ENCODE measurements at regions not wholly inside any gene's neighbourhood (a gene's known extent, or its start where the extent isn't known, plus 50 kb on each side); places are given as distances from the start of the nearest gene placed in this dataset.
A peak's percentile ranks its signal among the peaks of the same experiment; 100 is the strongest.

GRCh38 chr3:150306906-150307305, 101.2 kb upstream of the TSC22D2 start:
- no peak overlapping the region for H2AFZ ChIP-seq
- 88% methylated on average over 5 of the region's 5 CpGs for WGBS (ENCODE audit: low lambda C conversion rate, missing lambda C conversion rate)
- H3K4me2 ChIP-seq, result no peak overlapping the region
- H3K27ac ChIP-seq, result no peak overlapping the region
- no peaks in the 10 kb centered on the region for H3K9me2 ChIP-seq (replicated peaks; ENCODE audit: insufficient read depth)
- no peaks in the 10 kb centered on the region for H3K27me3 ChIP-seq
- no peak for TF ChIP-seq EZH2phosphoT487 (IDR thresholded peaks at IDR 0.05; ENCODE audit: low read depth, severe bottlenecking, unreplicated experiment)
- no peak for TF ChIP-seq CTCF (IDR thresholded peaks at IDR 0.05; ENCODE audit: poor library complexity)
- TF ChIP-seq EZH2 (IDR thresholded peaks at IDR 0.05; ENCODE audit: borderline replicate concordance), result no peak
- H3K4me3 ChIP-seq, result no peak overlapping the region
- no peaks in the 10 kb centered on the region for H3K79me2 ChIP-seq
- H3K9me3 ChIP-seq (ENCODE audit: low read depth), result no peaks in the 10 kb centered on the region
- H4K20me1 ChIP-seq (ENCODE audit: insufficient read depth, poor library complexity, severe bottlenecking), result no peaks in the 10 kb centered on the region
- no peak for DNase-seq (ENCODE audit: low spot score)
- H3K4me1 ChIP-seq (ENCODE audit: insufficient read depth), result peaks cover 3% of the 10 kb centered on the region
- H3K36me3 ChIP-seq (replicated peaks; ENCODE audit: insufficient read depth, low read depth), result no peaks in the 10 kb centered on the region

- Histone ChIP-seq H2AFZ (no peak overlapping the region), H3K36me3 (replicated peaks; ENCODE audit: insufficient read depth, low read depth) (no peaks in the 10 kb centered on the region), H3K4me1 (ENCODE audit: insufficient read depth) (peaks cover 3% of the 10 kb centered on the region), H3K27ac (no peak overlapping the region), H4K20me1 (ENCODE audit: insufficient read depth, poor library complexity, severe bottlenecking) (no peaks in the 10 kb centered on the region), H3K9me3 (ENCODE audit: low read depth) (no peaks in the 10 kb centered on the region), H3K79me2 (no peaks in the 10 kb centered on the region), H3K4me2 (no peak overlapping the region), H3K27me3 (no peaks in the 10 kb centered on the region), H3K4me3 (no peak overlapping the region), H3K9me2 (replicated peaks; ENCODE audit: insufficient read depth) (no peaks in the 10 kb centered on the region)
- no peak for DNase-seq (ENCODE audit: low spot score)
- TF ChIP-seq EZH2 (IDR thresholded peaks at IDR 0.05; ENCODE audit: borderline replicate concordance) (no peak), CTCF (IDR thresholded peaks at IDR 0.05; ENCODE audit: poor library complexity) (no peak)
- 83% methylated on average over 3 of the region's 3 CpGs for WGBS (ENCODE audit: low lambda C conversion rate, missing lambda C conversion rate)
These were observed 102.0 kb upstream of the TSC22D2 start for GRCh38 chr3:150306083-150306482.

- 78% methylated on average over 3 of the region's 3 CpGs for WGBS (ENCODE audit: low lambda C conversion rate, missing lambda C conversion rate)
- Histone ChIP-seq H3K36me3 (replicated peaks; ENCODE audit: insufficient read depth, low read depth) (no peaks in the 10 kb centered on the region), H3K4me3 (no peak overlapping the region), H3K27ac (no peak overlapping the region), H4K20me1 (ENCODE audit: insufficient read depth, poor library complexity, severe bottlenecking) (no peaks in the 10 kb centered on the region), H3K4me1 (ENCODE audit: insufficient read depth) (peaks cover 3% of the 10 kb centered on the region), H3K4me2 (no peak overlapping the region), H3K27me3 (no peaks in the 10 kb centered on the region), H3K9me3 (ENCODE audit: low read depth) (no peaks in the 10 kb centered on the region), H3K9me2 (replicated peaks; ENCODE audit: insufficient read depth) (no peaks in the 10 kb centered on the region), H3K79me2 (no peaks in the 10 kb centered on the region), H2AFZ (no peak overlapping the region)
- no peak for DNase-seq (ENCODE audit: low spot score)
- TF ChIP-seq CTCF (IDR thresholded peaks at IDR 0.05; ENCODE audit: poor library complexity) (peak; percentile 20), EZH2phosphoT487 (IDR thresholded peaks at IDR 0.05; ENCODE audit: low read depth, severe bottlenecking, unreplicated experiment) (no peak)
These were observed 104.3 kb upstream of the TSC22D2 start for GRCh38 chr3:150303768-150304167.

GRCh38 chr3:150302246-150302645, 105.9 kb upstream of the TSC22D2 start:
- no peaks in the 10 kb centered on the region for H3K4me1 ChIP-seq (ENCODE audit: insufficient read depth)
- TF ChIP-seq EZH2 (IDR thresholded peaks at IDR 0.05; ENCODE audit: borderline replicate concordance) (no peak), EZH2phosphoT487 (IDR thresholded peaks at IDR 0.05; ENCODE audit: low read depth, severe bottlenecking, unreplicated experiment) (no peak), CTCF (IDR thresholded peaks at IDR 0.05; ENCODE audit: poor library complexity) (no peak)
- no peaks in the 10 kb centered on the region for H3K9me2 ChIP-seq (replicated peaks; ENCODE audit: insufficient read depth)
- no peak overlapping the region for H3K4me2 ChIP-seq
- no peaks in the 10 kb centered on the region for H3K79me2 ChIP-seq
- H3K4me3 ChIP-seq, result no peak overlapping the region
- no peak overlapping the region for H3K27ac ChIP-seq
- H3K27me3 ChIP-seq, result no peaks in the 10 kb centered on the region
- no peak overlapping the region for H2AFZ ChIP-seq
- H3K36me3 ChIP-seq (replicated peaks; ENCODE audit: insufficient read depth, low read depth), result no peaks in the 10 kb centered on the region
- no peaks in the 10 kb centered on the region for H4K20me1 ChIP-seq (ENCODE audit: insufficient read depth, poor library complexity, severe bottlenecking)
- DNase-seq (ENCODE audit: low spot score), result no peak
- no peaks in the 10 kb centered on the region for H3K9me3 ChIP-seq (ENCODE audit: low read depth)

All from hepatocyte (in vitro differentiated cells).